Osteoblast (primary cell): ENCODE measurements at regions not wholly inside any gene's neighbourhood (a gene's known extent, or its start where the extent isn't known, plus 50 kb on each side); places are given as distances from the start of the nearest gene placed in this dataset.

ENCODE experiments used
- DNase-seq: peaks from one replicate; pipeline ENCODE4 v3.0.0; 2011; ENCODE audit warnings: low spot score, mixed read lengths; ENCODE audit not compliant: insufficient read length; ENCODE audit errors: missing footprints
- H2AFZ ChIP-seq: 2 replicates; pipeline ENCODE4 v1.6.0; 2011; ENCODE audit warnings: mild to moderate bottlenecking, low read length
- H3K27ac ChIP-seq: 2 replicates; pipeline ENCODE4 v1.5.1; 2011; ENCODE audit warnings: mild to moderate bottlenecking, low read depth, low read length, moderate library complexity
- H3K27me3 ChIP-seq: 2 replicates; pipeline ENCODE4 v1.6.0; 2012; ENCODE audit warnings: mild to moderate bottlenecking, control low read depth, inconsistent platforms, low read length, moderate library complexity; ENCODE audit not compliant: insufficient read depth
- H3K36me3 ChIP-seq: 2 replicates; pipeline ENCODE4 v1.5.1; 2011; ENCODE audit warnings: mild to moderate bottlenecking, low read length, control low read depth, moderate library complexity; ENCODE audit not compliant: insufficient read depth
- H3K4me1 ChIP-seq: 2 replicates; pipeline ENCODE4 v1.5.1; 2011; ENCODE audit warnings: mild to moderate bottlenecking, low read length, control low read depth, moderate library complexity; ENCODE audit not compliant: insufficient read depth
- H3K4me2 ChIP-seq: 2 replicates; pipeline ENCODE4 v1.6.0; 2011; ENCODE audit warnings: mild to moderate bottlenecking, low read length; ENCODE audit not compliant: insufficient read depth
- H3K4me3 ChIP-seq: fragments of 200-600 bp; sonication (generic); 3 replicates; pipeline ENCODE4 v1.5.1; 2012; ENCODE audit warnings: mild to moderate bottlenecking, low read length, inconsistent platforms; ENCODE audit not compliant: insufficient read depth
- H3K79me2 ChIP-seq: 2 replicates; pipeline ENCODE4 v1.6.0; 2012; ENCODE audit warnings: mild to moderate bottlenecking, low read length, control low read depth, inconsistent platforms; ENCODE audit not compliant: insufficient read depth
- H3K9me3 ChIP-seq: 2 replicates; pipeline ENCODE4 v1.5.1; 2011; ENCODE audit warnings: low read depth, low read length, control low read depth
- H4K20me1 ChIP-seq: 2 replicates; pipeline ENCODE4 v1.6.0; 2012; ENCODE audit warnings: mild to moderate bottlenecking, low read length, control low read depth; ENCODE audit not compliant: insufficient read depth
- TF ChIP-seq, protein P1 (sequence below): IDR thresholded peaks from 2 replicates; pipeline ENCODE4 v1.5.1; 2011; ENCODE audit warnings: mild to moderate bottlenecking, low read depth, low read length, moderate library complexity; ENCODE audit errors: extremely low read depth

DNA sequence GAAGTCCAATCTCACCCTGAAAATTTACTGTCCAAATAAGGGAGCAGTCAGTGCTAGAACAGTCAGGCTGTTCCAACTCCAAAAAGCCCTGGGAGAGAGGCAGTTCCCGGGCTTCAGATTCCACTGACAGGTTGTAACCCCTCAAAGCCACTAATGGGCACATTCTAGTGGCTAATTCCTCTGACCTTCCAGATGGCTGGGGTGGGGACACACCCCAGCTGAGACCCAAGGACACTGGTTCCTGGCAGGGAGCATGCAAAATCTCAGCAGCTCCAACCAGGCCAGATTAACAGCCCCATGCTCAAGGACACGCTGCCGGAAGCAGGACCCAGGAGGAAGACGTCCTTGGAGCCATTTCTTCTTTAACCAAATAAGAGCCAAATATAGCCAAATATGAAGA lies 92.7 kb downstream of the RPL27A start:
- Histone ChIP-seq H3K27ac (no peak overlapping the region), H2AFZ (no peak overlapping the region), H3K4me3 (no peak overlapping the region), H3K9me3 (no peaks in the 10 kb centered on the region), H3K27me3 (no peaks in the 10 kb centered on the region), H3K4me2 (no peak overlapping the region), H4K20me1 (peaks cover 19% of the 10 kb centered on the region), H3K79me2 (no peaks in the 10 kb centered on the region), H3K4me1 (peaks cover 31% of the 10 kb centered on the region), H3K36me3 (no peaks in the 10 kb centered on the region)
- DNase-seq, result no peak
- TF ChIP-seq, protein P1, sequence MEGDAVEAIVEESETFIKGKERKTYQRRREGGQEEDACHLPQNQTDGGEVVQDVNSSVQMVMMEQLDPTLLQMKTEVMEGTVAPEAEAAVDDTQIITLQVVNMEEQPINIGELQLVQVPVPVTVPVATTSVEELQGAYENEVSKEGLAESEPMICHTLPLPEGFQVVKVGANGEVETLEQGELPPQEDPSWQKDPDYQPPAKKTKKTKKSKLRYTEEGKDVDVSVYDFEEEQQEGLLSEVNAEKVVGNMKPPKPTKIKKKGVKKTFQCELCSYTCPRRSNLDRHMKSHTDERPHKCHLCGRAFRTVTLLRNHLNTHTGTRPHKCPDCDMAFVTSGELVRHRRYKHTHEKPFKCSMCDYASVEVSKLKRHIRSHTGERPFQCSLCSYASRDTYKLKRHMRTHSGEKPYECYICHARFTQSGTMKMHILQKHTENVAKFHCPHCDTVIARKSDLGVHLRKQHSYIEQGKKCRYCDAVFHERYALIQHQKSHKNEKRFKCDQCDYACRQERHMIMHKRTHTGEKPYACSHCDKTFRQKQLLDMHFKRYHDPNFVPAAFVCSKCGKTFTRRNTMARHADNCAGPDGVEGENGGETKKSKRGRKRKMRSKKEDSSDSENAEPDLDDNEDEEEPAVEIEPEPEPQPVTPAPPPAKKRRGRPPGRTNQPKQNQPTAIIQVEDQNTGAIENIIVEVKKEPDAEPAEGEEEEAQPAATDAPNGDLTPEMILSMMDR, result no peak

DNA sequence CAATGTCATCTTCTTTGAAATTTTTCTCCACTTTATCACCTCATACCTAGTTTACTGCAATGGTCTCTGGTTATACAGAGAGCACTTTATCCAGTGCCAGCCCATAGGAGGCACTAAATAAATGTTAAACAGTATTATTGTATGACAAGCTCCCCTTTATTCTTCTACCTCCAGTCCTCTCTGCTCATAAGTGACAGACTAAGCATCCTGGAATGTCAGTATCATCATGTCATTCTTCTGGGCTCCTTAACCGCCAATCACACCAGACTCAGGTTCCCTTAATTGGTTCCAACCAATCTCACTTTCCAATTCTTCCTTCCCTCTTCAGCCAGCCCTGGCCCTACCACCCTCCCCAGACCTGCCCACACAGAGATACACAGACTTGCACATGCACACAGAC lies 93.1 kb downstream of the RPL27A start:
- Histone ChIP-seq H3K4me2 (no peak overlapping the region), H3K79me2 (no peaks in the 10 kb centered on the region), H3K4me3 (no peak overlapping the region), H3K27ac (no peak overlapping the region), H3K9me3 (no peaks in the 10 kb centered on the region), H2AFZ (no peak overlapping the region), H4K20me1 (peaks cover 20% of the 10 kb centered on the region), H3K36me3 (no peaks in the 10 kb centered on the region), H3K4me1 (peaks cover 31% of the 10 kb centered on the region), H3K27me3 (no peaks in the 10 kb centered on the region)
- TF ChIP-seq, protein P1, result no peak
- no peak for DNase-seq

DNA sequence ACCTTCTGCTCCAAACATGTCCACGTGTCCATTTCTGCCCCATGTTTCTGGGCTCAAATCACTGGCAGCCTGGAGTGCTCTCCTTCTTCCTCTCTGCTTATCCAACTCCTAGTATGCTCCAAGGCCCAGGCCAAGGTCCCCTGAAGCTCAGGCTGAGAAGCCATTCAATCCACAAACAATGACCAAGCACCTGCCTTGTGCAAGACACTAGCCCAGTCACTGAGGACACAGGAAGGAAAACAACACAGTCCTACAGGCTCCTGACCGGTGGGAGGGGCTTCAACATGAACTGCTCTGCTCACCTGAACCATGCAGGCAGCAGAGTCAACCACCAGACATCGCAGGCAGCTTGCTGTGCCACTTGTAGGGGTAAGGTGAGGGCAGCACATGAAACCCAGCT lies 93.6 kb downstream of the RPL27A start:
- Histone ChIP-seq H3K27me3 (no peaks in the 10 kb centered on the region), H3K27ac (no peak overlapping the region), H3K4me2 (no peak overlapping the region), H2AFZ (no peak overlapping the region), H3K79me2 (no peaks in the 10 kb centered on the region), H3K36me3 (no peaks in the 10 kb centered on the region), H3K4me1 (peaks cover 26% of the 10 kb centered on the region), H3K9me3 (no peaks in the 10 kb centered on the region), H3K4me3 (no peak overlapping the region), H4K20me1 (peaks cover 25% of the 10 kb centered on the region)
- no peak for DNase-seq
- TF ChIP-seq, protein P1, result no peak

DNA sequence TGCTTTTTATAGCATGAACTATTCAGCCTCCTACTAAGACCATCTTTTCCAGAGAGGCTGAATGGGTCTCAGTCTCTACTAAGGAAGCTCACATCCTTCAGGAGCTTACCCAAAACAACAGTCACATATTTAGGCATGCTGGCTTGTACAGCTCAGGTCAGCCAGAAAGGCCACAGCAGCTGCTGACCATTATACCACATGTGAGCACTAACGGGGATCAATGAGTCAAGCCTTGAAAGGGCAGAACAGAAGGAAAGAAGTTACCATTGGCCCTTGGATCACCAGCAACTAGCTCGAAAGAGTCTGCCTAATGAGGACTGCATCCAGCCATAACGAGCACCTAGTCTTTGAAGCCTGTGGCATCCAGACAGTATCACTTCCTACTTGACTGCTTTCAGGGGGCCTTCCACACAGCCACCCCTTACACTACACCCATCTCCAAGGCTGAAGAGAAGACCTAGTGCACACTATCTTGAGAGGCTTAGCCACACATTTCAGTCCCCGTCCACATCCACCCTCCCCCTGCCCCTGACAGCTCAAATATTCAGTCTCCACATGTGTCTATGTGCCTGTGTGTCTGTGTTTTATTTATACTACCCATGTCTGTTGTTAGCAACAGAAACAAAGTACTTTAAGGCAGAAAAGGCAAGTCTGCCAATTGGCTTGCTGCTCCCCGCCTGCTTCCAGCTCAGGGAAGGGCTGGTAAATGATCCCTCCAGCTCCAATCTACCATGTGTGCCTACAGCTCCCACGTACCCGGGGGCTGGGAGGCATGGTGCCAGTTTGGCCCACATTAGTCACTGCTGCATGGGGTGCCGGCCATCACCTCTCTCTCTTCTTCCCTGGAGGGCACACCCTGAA lies 95.5 kb downstream of the RPL27A start:
- no peaks in the 10 kb centered on the region for H3K36me3 ChIP-seq
- DNase-seq, result peak; percentile 89
- no peaks in the 10 kb centered on the region for H3K9me3 ChIP-seq
- no peaks in the 10 kb centered on the region for H3K79me2 ChIP-seq
- peaks cover 8% of the 10 kb centered on the region for H3K4me1 ChIP-seq
- H3K27ac ChIP-seq, result peak overlapping the region; percentile 12
- no peak overlapping the region for H3K4me2 ChIP-seq
- peaks cover 28% of the 10 kb centered on the region for H4K20me1 ChIP-seq
- H2AFZ ChIP-seq, result no peak overlapping the region
- no peaks in the 10 kb centered on the region for H3K27me3 ChIP-seq
- H3K4me3 ChIP-seq, result no peak overlapping the region
- TF ChIP-seq, protein P1, result no peak
